ENCODE measurements at regions not wholly inside any gene's neighbourhood (a gene's known extent, or its start where the extent isn't known, plus 50 kb on each side); places are given as distances from the start of the nearest gene placed in this dataset.
A peak's percentile ranks its signal among the peaks of the same experiment; 100 is the strongest.

- Mint-ChIP-seq H3K27me3 (ENCODE audit: unreplicated experiment) (no peaks in the 10 kb centered on the region), H3K27ac (ENCODE audit: unreplicated experiment) (no peak overlapping the region), H3K9me3 (ENCODE audit: unreplicated experiment) (peaks cover 8% of the 10 kb centered on the region), H3K4me3 (ENCODE audit: unreplicated experiment) (no peak overlapping the region), H3K36me3 (ENCODE audit: unreplicated experiment) (no peaks in the 10 kb centered on the region), H3K4me1 (ENCODE audit: low read depth, unreplicated experiment) (no peaks in the 10 kb centered on the region)
- no peak for TF ChIP-seq CTCF (IDR thresholded peaks at IDR 0.05; ENCODE audit: partially characterized antibody, unreplicated experiment)
- DNase-seq = no peak
Observed at GRCh38 chr10:131391936-131392335, 80.4 kb upstream of the TCERG1L start.

GRCh38 chr10:131396121-131397050 lies 84.9 kb upstream of the TCERG1L start:
- Mint-ChIP-seq H3K4me1 (ENCODE audit: low read depth, unreplicated experiment) (peaks cover 4% of the 10 kb centered on the region), H3K4me3 (ENCODE audit: unreplicated experiment) (no peak overlapping the region), H3K36me3 (ENCODE audit: unreplicated experiment) (no peaks in the 10 kb centered on the region), H3K27ac (ENCODE audit: unreplicated experiment) (no peak overlapping the region), H3K9me3 (ENCODE audit: unreplicated experiment) (peaks cover 6% of the 10 kb centered on the region), H3K27me3 (ENCODE audit: unreplicated experiment) (peaks cover 3% of the 10 kb centered on the region)
- TF ChIP-seq CTCF (IDR thresholded peaks at IDR 0.05; ENCODE audit: partially characterized antibody, unreplicated experiment) = peak; percentile 20
- DNase-seq = no peak

- peaks cover 5% of the 10 kb centered on the region for H3K36me3 Mint-ChIP-seq (ENCODE audit: unreplicated experiment)
- no peak overlapping the region for H3K4me3 Mint-ChIP-seq (ENCODE audit: unreplicated experiment)
- no peak for TF ChIP-seq CTCF (IDR thresholded peaks at IDR 0.05; ENCODE audit: partially characterized antibody, unreplicated experiment)
- H3K27me3 Mint-ChIP-seq (ENCODE audit: unreplicated experiment) = peaks cover 6% of the 10 kb centered on the region
- H3K27ac Mint-ChIP-seq (ENCODE audit: unreplicated experiment) = no peak overlapping the region
- peaks cover 8% of the 10 kb centered on the region for H3K9me3 Mint-ChIP-seq (ENCODE audit: unreplicated experiment)
- no peak for DNase-seq
- H3K4me1 Mint-ChIP-seq (ENCODE audit: low read depth, unreplicated experiment) = peaks cover 4% of the 10 kb centered on the region
Observed at GRCh38 chr10:131398166-131398565, 86.6 kb upstream of the TCERG1L start.

GRCh38 chr10:131399981-131400380 lies 88.5 kb upstream of the TCERG1L start:
- peaks cover 4% of the 10 kb centered on the region for H3K4me1 Mint-ChIP-seq (ENCODE audit: low read depth, unreplicated experiment)
- peaks cover 5% of the 10 kb centered on the region for H3K36me3 Mint-ChIP-seq (ENCODE audit: unreplicated experiment)
- H3K27ac Mint-ChIP-seq (ENCODE audit: unreplicated experiment) = peak overlapping the region; percentile 30
- no peak for DNase-seq
- peaks cover 6% of the 10 kb centered on the region for H3K27me3 Mint-ChIP-seq (ENCODE audit: unreplicated experiment)
- H3K9me3 Mint-ChIP-seq (ENCODE audit: unreplicated experiment) = peaks cover 4% of the 10 kb centered on the region
- TF ChIP-seq CTCF (IDR thresholded peaks at IDR 0.05; ENCODE audit: partially characterized antibody, unreplicated experiment) = no peak
- H3K4me3 Mint-ChIP-seq (ENCODE audit: unreplicated experiment) = no peak overlapping the region

GRCh38 chr10:131400513-131400912 lies 89.0 kb upstream of the TCERG1L start:
- peaks cover 4% of the 10 kb centered on the region for H3K9me3 Mint-ChIP-seq (ENCODE audit: unreplicated experiment)

More at GRCh38 chr10:131400513-131400912, 89.0 kb upstream of the TCERG1L start:
- H3K27me3 Mint-ChIP-seq (ENCODE audit: unreplicated experiment) = peaks cover 6% of the 10 kb centered on the region
- peaks cover 5% of the 10 kb centered on the region for H3K36me3 Mint-ChIP-seq (ENCODE audit: unreplicated experiment)
- DNase-seq = no peak
- peaks cover 4% of the 10 kb centered on the region for H3K4me1 Mint-ChIP-seq (ENCODE audit: low read depth, unreplicated experiment)
- H3K4me3 Mint-ChIP-seq (ENCODE audit: unreplicated experiment) = no peak overlapping the region
- peak overlapping the region; percentile 30 for H3K27ac Mint-ChIP-seq (ENCODE audit: unreplicated experiment)
- no peak for TF ChIP-seq CTCF (IDR thresholded peaks at IDR 0.05; ENCODE audit: partially characterized antibody, unreplicated experiment)
